ENCODE measurements at regions not wholly inside any gene's neighbourhood (a gene's known extent, or its start where the extent isn't known, plus 50 kb on each side); places are given as distances from the start of the nearest gene placed in this dataset.

DNA sequence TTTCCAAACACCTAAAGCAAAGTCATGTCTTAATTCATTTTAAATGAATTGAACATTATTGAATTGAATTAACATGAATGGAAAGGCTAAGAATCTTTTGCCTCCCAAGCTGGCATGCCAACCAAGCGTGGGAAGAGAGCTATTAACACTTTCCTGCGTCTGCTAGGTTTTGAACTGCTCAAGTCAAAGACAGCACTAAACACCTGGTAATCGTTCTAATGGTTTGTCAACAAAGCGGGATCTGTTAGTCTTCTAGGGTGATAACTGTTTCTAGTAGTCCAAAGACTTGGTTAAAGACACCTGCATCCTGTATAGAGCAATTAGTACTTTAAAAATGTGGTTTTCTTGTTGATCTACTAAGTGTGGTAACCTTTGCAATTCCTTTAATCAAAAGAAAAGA lies 164.2 kb upstream of the HMGA2 start:
- H3K27ac ChIP-seq, result no peak overlapping the region
- DNase-seq (ENCODE audit: low spot score), result no peak
- CTCF ChIA-PET, result interaction anchor here (0.8 kb wide), 1 partner anchor 34 kb away, joined by 5 read pairs; no protein-coding TSS in a partner anchor
- POLR2A ChIA-PET (ENCODE audit: low non-redundant PET), result no interaction called here
- no peak for TF ChIP-seq CTCF (conservative IDR thresholded peaks at IDR 0.05; ENCODE audit: low read depth)

- ChIA-PET CTCF (interaction anchor here (0.8 kb wide), 1 partner anchor 34 kb away, joined by 5 read pairs; no protein-coding TSS in a partner anchor), POLR2A (ENCODE audit: low non-redundant PET) (no interaction called here)
- H3K27ac ChIP-seq, result no peak overlapping the region
- no peak for TF ChIP-seq CTCF (conservative IDR thresholded peaks at IDR 0.05; ENCODE audit: low read depth)
- DNase-seq (ENCODE audit: low spot score), result no peak
Measured at GRCh38 chr12:65660836-65661235, 163.4 kb upstream of the HMGA2 start.

- DNase-seq (ENCODE audit: low spot score), result no peak
- POLR2A ChIA-PET (ENCODE audit: low non-redundant PET), result no interaction called here
- H3K27ac ChIP-seq, result no peak overlapping the region
- TF ChIP-seq CTCF (conservative IDR thresholded peaks at IDR 0.05; ENCODE audit: low read depth), result no peak
- CTCF ChIA-PET, result no interaction called here
Measured at GRCh38 chr12:65662590-65662989, 161.7 kb upstream of the HMGA2 start.

GRCh38 chr12:65663097-65663496 lies 161.2 kb upstream of the HMGA2 start:
- H3K27ac ChIP-seq, result no peak overlapping the region
- CTCF ChIA-PET, result no interaction called here
- POLR2A ChIA-PET (ENCODE audit: low non-redundant PET), result no interaction called here
- TF ChIP-seq CTCF (conservative IDR thresholded peaks at IDR 0.05; ENCODE audit: low read depth), result no peak
- DNase-seq (ENCODE audit: low spot score), result no peak

DNA sequence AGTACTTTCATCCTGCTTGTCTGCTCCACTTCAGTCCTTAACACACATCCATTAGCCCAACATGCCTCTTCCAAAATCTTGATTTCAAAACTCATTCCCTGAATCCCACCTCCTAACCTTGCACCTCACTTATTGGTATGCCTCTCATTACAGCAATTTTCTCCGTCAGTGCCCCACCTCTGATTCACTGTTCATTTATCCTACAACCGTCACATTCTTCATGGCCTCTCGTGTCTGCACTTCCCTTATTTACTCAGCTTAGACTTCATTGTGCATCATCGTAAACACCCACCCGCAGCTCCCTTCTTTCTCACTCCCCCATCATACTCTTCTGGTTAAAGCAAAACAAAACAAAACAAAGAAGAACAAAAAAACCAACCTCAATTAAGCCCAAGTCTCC lies 160.6 kb upstream of the HMGA2 start:
- no peak overlapping the region for H3K27ac ChIP-seq
- CTCF ChIA-PET, result interaction anchor here (0.7 kb wide), 1 partner anchor 640 kb away, joined by 5 read pairs; no protein-coding TSS in a partner anchor
- POLR2A ChIA-PET (ENCODE audit: low non-redundant PET), result no interaction called here
- no peak for DNase-seq (ENCODE audit: low spot score)
- no peak for TF ChIP-seq CTCF (conservative IDR thresholded peaks at IDR 0.05; ENCODE audit: low read depth)

- TF ChIP-seq CTCF (conservative IDR thresholded peaks at IDR 0.05; ENCODE audit: low read depth), result no peak
- no peak for DNase-seq (ENCODE audit: low spot score)
- CTCF ChIA-PET, result no interaction called here
- H3K27ac ChIP-seq, result no peak overlapping the region
- POLR2A ChIA-PET (ENCODE audit: low non-redundant PET), result no interaction called here
Measured at GRCh38 chr12:65664715-65665250, 159.5 kb upstream of the HMGA2 start.

DNA sequence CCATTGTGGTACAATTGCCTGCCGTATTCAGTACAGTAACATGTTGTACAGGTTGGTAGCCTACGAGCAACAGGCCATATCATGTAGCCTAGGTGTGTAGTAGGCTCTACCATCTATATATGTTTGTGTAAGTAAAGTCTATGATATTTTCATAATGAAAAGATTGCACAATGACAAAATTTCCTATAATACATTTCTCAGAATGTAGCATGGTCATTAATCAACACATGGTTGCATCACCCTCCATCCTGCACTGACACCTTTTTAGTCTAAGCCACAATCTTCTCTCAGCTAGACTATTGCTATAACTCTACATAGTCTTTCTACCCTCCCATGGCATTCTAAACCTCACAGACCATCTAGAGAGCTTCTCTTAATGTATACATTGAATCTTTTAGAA lies 158.5 kb upstream of the HMGA2 start:
- POLR2A ChIA-PET (ENCODE audit: low non-redundant PET), result no interaction called here
- DNase-seq (ENCODE audit: low spot score), result no peak
- H3K27ac ChIP-seq, result no peak overlapping the region
- no peak for TF ChIP-seq CTCF (conservative IDR thresholded peaks at IDR 0.05; ENCODE audit: low read depth)
- CTCF ChIA-PET, result no interaction called here

All from RWPE1 (cell line).